Choroid plexus epithelial cell (primary cell): ENCODE measurements at regions not wholly inside any gene's neighbourhood (a gene's known extent, or its start where the extent isn't known, plus 50 kb on each side); places are given as distances from the start of the nearest gene placed in this dataset.

Experiments used
- DNase-seq: peaks from one replicate; pipeline ENCODE4 v3.0.0-alpha.2; 2010; ENCODE audit warnings: low read depth
- H3K4me3 ChIP-seq: 2 replicates; pipeline ENCODE4 v1.5.1; 2011; ENCODE audit warnings: low read depth, mild to moderate bottlenecking, control low read depth, low read length, moderate library complexity
- TF ChIP-seq, protein P1 (sequence below): conservative IDR thresholded peaks from 2 replicates; pipeline ENCODE4 v1.5.1; 2011; ENCODE audit warnings: low read depth, mild to moderate bottlenecking, control low read depth, inconsistent platforms, low read length, moderate library complexity

- TF ChIP-seq, protein P1, sequence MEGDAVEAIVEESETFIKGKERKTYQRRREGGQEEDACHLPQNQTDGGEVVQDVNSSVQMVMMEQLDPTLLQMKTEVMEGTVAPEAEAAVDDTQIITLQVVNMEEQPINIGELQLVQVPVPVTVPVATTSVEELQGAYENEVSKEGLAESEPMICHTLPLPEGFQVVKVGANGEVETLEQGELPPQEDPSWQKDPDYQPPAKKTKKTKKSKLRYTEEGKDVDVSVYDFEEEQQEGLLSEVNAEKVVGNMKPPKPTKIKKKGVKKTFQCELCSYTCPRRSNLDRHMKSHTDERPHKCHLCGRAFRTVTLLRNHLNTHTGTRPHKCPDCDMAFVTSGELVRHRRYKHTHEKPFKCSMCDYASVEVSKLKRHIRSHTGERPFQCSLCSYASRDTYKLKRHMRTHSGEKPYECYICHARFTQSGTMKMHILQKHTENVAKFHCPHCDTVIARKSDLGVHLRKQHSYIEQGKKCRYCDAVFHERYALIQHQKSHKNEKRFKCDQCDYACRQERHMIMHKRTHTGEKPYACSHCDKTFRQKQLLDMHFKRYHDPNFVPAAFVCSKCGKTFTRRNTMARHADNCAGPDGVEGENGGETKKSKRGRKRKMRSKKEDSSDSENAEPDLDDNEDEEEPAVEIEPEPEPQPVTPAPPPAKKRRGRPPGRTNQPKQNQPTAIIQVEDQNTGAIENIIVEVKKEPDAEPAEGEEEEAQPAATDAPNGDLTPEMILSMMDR, result no peak
These were observed 87.1 kb upstream of the ACTRT2 start for GRCh38 chr1:2934156-2934540.

DNA sequence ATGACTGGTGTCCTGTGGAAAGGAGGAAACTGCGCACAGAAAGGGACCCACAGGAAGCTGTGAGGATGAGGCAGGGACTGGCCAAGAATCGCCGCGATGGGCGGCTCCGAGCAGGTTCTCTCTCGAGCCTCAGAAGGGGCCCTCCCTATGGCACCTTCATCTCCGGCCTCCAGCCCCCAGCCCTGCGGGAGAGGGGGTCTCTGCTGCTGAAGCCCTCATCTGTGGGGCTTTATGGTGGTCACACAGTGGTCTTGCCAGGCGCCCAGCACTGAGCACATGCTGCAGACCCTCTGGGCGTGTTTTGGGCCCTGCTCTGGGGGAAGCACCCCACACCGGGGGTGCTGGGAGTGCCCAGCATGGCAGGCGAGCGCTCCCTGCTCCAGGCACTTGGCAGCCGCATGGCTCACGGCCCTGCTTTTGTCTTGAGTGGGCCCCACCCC, 86.6 kb upstream of the ACTRT2 start:
- TF ChIP-seq, protein P1, result no peak
- no peak for DNase-seq
- no peak overlapping the region for H3K4me3 ChIP-seq

More at GRCh38 chr1:2934156-2934540, 87.1 kb upstream of the ACTRT2 start:
- no peak for DNase-seq
- H3K4me3 ChIP-seq, result no peak overlapping the region

DNA sequence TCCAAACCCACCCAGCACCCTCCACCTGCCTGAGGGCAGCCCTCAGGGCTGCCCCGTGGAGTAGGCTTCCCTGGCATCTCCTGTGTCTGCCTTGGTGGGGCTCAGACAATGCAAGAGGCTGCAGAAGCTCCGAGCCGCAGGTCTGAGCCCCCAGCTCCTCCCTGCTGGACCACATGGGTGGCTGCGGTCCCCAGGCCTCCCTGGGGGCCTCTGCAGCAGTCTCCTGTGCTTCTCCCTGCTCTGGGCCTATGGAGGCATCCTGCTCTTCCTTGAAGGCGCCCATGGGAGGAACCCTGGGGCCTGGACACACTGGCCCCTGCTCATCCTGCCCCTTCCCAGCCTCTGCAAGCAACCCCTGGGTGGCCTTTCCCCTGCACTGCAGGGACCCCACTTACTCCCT, 86.1 kb upstream of the ACTRT2 start:
- no peak overlapping the region for H3K4me3 ChIP-seq
- DNase-seq, result no peak
- TF ChIP-seq, protein P1, result no peak

GRCh38 chr1:2935751-2936390, 85.4 kb upstream of the ACTRT2 start:
- H3K4me3 ChIP-seq, result no peak overlapping the region
- TF ChIP-seq, protein P1, result no peak
- no peak for DNase-seq

- DNase-seq, result no peak
- TF ChIP-seq, protein P1, result no peak
- H3K4me3 ChIP-seq, result no peak overlapping the region
These were observed 84.4 kb upstream of the ACTRT2 start for GRCh38 chr1:2936559-2937515.

DNA sequence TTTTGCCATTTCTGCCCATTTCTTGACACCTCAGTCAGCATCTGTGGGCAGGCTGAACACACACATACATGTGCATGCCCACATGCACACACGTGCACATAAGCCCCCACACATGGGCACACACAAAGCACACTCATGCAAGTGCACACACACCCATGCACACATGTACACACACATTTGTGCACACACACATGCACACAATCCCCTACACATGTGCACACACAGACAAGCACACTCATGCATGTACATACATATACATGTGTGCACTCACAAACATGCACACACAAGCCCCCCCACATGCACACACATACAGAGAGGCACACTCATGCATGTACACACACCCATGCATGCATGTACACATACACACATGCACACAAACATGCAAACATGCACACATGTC, 83.5 kb upstream of the ACTRT2 start:
- H3K4me3 ChIP-seq, result no peak overlapping the region
- no peak for DNase-seq
- TF ChIP-seq, protein P1, result no peak
